ENCODE measurements at regions not wholly inside any gene's neighbourhood (a gene's known extent, or its start where the extent isn't known, plus 50 kb on each side); places are given as distances from the start of the nearest gene placed in this dataset.

DNA sequence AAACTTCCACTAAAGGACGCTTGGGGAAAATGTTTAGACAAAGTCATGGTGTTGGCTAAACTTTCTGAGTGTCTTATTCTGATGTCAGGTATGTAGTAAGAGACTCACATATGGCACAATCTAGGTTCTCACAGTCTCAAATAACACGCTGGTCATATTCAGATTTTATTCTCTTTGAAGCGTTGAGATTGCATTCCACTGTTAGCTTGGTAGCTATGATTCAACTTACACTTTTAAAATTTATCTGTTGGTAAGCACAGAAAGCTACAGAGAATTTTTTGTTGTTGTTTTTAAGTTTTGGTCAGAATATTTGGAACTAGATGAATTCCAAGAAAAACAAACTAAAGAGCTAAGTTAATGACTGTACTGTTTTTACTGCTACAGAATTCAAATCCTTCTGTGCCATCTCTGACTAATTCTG is 126.7 kb downstream of the PRRX1 start:
- H3K4me2 ChIP-seq (ENCODE audit: low read length): no peak overlapping the region
- H3F3A ChIP-seq (ENCODE audit: insufficient read depth, low read length, poor library complexity, severe bottlenecking): no peaks in the 10 kb centered on the region
- H3K9me3 ChIP-seq (ENCODE audit: low read length): no peaks in the 10 kb centered on the region
- H3K36me3 ChIP-seq (ENCODE audit: insufficient read depth, low read length): no peaks in the 10 kb centered on the region
- no peak overlapping the region for H3K27ac ChIP-seq (ENCODE audit: low read length)
- no peaks in the 10 kb centered on the region for H3K27me3 ChIP-seq (ENCODE audit: insufficient read depth, low read depth, low read length)
- H4K20me1 ChIP-seq (ENCODE audit: insufficient read depth): no peaks in the 10 kb centered on the region
- TF ChIP-seq POLR2AphosphoS5 (IDR thresholded peaks at IDR 0.05): no peak
- TF ChIP-seq, protein P1, sequence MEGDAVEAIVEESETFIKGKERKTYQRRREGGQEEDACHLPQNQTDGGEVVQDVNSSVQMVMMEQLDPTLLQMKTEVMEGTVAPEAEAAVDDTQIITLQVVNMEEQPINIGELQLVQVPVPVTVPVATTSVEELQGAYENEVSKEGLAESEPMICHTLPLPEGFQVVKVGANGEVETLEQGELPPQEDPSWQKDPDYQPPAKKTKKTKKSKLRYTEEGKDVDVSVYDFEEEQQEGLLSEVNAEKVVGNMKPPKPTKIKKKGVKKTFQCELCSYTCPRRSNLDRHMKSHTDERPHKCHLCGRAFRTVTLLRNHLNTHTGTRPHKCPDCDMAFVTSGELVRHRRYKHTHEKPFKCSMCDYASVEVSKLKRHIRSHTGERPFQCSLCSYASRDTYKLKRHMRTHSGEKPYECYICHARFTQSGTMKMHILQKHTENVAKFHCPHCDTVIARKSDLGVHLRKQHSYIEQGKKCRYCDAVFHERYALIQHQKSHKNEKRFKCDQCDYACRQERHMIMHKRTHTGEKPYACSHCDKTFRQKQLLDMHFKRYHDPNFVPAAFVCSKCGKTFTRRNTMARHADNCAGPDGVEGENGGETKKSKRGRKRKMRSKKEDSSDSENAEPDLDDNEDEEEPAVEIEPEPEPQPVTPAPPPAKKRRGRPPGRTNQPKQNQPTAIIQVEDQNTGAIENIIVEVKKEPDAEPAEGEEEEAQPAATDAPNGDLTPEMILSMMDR (IDR thresholded peaks at IDR 0.05; ENCODE audit: poor library complexity, severe bottlenecking): no peak
- TF ChIP-seq MXI1 (conservative IDR thresholded peaks at IDR 0.05; ENCODE audit: poor library complexity, severe bottlenecking): no peak
- TF ChIP-seq RAD21 (conservative IDR thresholded peaks at IDR 0.05): no peak
- TF ChIP-seq REST (IDR thresholded peaks at IDR 0.05; ENCODE audit: borderline replicate concordance): no peak
- TF ChIP-seq SMC3 (conservative IDR thresholded peaks at IDR 0.05; ENCODE audit: poor library complexity): no peak
- no peak for TF ChIP-seq EP300 (conservative IDR thresholded peaks at IDR 0.05; ENCODE audit: poor library complexity, severe bottlenecking)
- TF ChIP-seq TAF1 (IDR thresholded peaks at IDR 0.05; ENCODE audit: low read depth): no peak
- no peak for TF ChIP-seq EZH2 (IDR thresholded peaks at IDR 0.05; ENCODE audit: borderline replicate concordance, insufficient read depth, low read length, poor library complexity, severe bottlenecking)
- no peak overlapping the region for H2AFZ ChIP-seq (ENCODE audit: low read depth, low read length)
- no peak overlapping the region for H3K9ac ChIP-seq (ENCODE audit: low read length)
- H3K79me2 ChIP-seq (replicated peaks; ENCODE audit: insufficient read depth, low read length): no peaks in the 10 kb centered on the region
- H3K9me2 ChIP-seq (ENCODE audit: insufficient read depth, low read length): no peaks in the 10 kb centered on the region
- H3K4me3 ChIP-seq (ENCODE audit: low read length): no peak overlapping the region

DNA sequence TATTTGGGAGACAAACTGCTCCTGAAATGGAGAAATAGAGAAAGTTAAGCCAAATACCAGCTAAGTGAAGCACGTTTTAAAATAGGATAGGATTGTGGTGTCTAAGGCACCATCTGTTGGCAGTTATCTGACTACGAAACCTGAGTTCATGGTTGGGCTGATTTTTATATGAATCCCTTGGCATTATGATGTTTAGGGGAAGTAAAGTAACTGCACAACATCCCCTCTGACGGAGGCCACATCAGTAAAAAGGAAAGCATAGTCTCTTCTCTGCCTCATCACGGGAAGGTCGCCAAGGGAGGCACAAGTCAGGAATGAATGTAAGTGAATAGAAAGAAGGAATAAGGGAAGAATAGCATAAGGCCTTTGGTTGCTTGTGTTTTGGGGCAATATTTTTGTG is 128.0 kb downstream of the PRRX1 start:
- Histone ChIP-seq H4K20me1 (ENCODE audit: insufficient read depth) (no peaks in the 10 kb centered on the region), H3F3A (ENCODE audit: insufficient read depth, low read length, poor library complexity, severe bottlenecking) (no peaks in the 10 kb centered on the region), H3K27me3 (ENCODE audit: insufficient read depth, low read depth, low read length) (no peaks in the 10 kb centered on the region), H3K36me3 (ENCODE audit: insufficient read depth, low read length) (no peaks in the 10 kb centered on the region), H3K27ac (ENCODE audit: low read length) (no peak overlapping the region), H2AFZ (ENCODE audit: low read depth, low read length) (no peak overlapping the region), H3K9me2 (ENCODE audit: insufficient read depth, low read length) (no peaks in the 10 kb centered on the region), H3K9me3 (ENCODE audit: low read length) (no peaks in the 10 kb centered on the region), H3K9ac (ENCODE audit: low read length) (no peak overlapping the region), H3K79me2 (replicated peaks; ENCODE audit: insufficient read depth, low read length) (no peaks in the 10 kb centered on the region), H3K4me3 (ENCODE audit: low read length) (no peak overlapping the region), H3K4me2 (ENCODE audit: low read length) (no peak overlapping the region)
- TF ChIP-seq EP300 (conservative IDR thresholded peaks at IDR 0.05; ENCODE audit: poor library complexity, severe bottlenecking) (no peak), RAD21 (conservative IDR thresholded peaks at IDR 0.05) (no peak), REST (IDR thresholded peaks at IDR 0.05; ENCODE audit: borderline replicate concordance) (no peak), EZH2 (IDR thresholded peaks at IDR 0.05; ENCODE audit: borderline replicate concordance, insufficient read depth, low read length, poor library complexity, severe bottlenecking) (no peak), MXI1 (conservative IDR thresholded peaks at IDR 0.05; ENCODE audit: poor library complexity, severe bottlenecking) (no peak), SMC3 (conservative IDR thresholded peaks at IDR 0.05; ENCODE audit: poor library complexity) (no peak), POLR2AphosphoS5 (IDR thresholded peaks at IDR 0.05) (no peak), TAF1 (IDR thresholded peaks at IDR 0.05; ENCODE audit: low read depth) (no peak)
- TF ChIP-seq, protein P1 (IDR thresholded peaks at IDR 0.05; ENCODE audit: poor library complexity, severe bottlenecking): no peak

All from neural cell (in vitro differentiated cells).